ENCODE measurements at regions not wholly inside any gene's neighbourhood (a gene's known extent, or its start where the extent isn't known, plus 50 kb on each side); places are given as distances from the start of the nearest gene placed in this dataset.

- Histone ChIP-seq H3K9me3 (ENCODE audit: control insufficient read depth in 4 of 4, low read length in 3 of 4) (no peaks in the 10 kb centered on the region), H3K27me3 (ENCODE audit: control insufficient read depth in 4 of 4, insufficient read depth in 4 of 4, low read length in 3 of 4) (peaks cover 0 to 7% (median 4%) of the 10 kb centered on the region in 4 donors), H3K9ac (ENCODE audit: low read depth in 1 of 2, low read length in 2 of 2) (no peak overlapping the region), H3K27ac (ENCODE audit: low read depth in 1 of 2, low read length in 2 of 2) (no peak overlapping the region), H3K4me1 (ENCODE audit: control insufficient read depth in 4 of 4, insufficient read depth in 4 of 4, low read length in 3 of 4) (no peaks in the 10 kb centered on the region), H3K4me3 (ENCODE audit: low read depth in 1 of 3, low read length in 3 of 3) (no peak overlapping the region), H3K36me3 (ENCODE audit: control insufficient read depth in 4 of 4, insufficient read depth in 3 of 4, low read depth in 1 of 4, low read length in 3 of 4) (no peaks in the 10 kb centered on the region)
- TF ChIP-seq ZBTB33 (IDR thresholded peaks at IDR 0.05) (no peak), EGR1 (IDR thresholded peaks at IDR 0.05; ENCODE audit: low read depth in 2 of 2) (no peak), NR2F2 (IDR thresholded peaks at IDR 0.05) (no peak), GABPA (IDR thresholded peaks at IDR 0.05 in 1 of 2, conservative IDR thresholded peaks at IDR 0.05 in 1 of 2) (no peak), JUND (IDR thresholded peaks at IDR 0.05) (no peak)
- TF ChIP-seq, protein P1, sequence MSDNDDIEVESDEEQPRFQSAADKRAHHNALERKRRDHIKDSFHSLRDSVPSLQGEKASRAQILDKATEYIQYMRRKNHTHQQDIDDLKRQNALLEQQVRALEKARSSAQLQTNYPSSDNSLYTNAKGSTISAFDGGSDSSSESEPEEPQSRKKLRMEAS (IDR thresholded peaks at IDR 0.05): no peak
- DNase-seq (ENCODE audit: low spot score): no peak
- 75% methylated on average over 3 of the region's 3 CpGs for WGBS
Measured at GRCh38 chr12:3417937-3418462, 73.0 kb upstream of the PRMT8 start.

GRCh38 chr12:3418609-3419390 lies 72.2 kb upstream of the PRMT8 start:
- TF ChIP-seq REST (IDR thresholded peaks at IDR 0.05) (no peak), CTCF (IDR thresholded peaks at IDR 0.05; ENCODE audit: low read depth, low read length, missing input control) (no peak), HNF4A (conservative IDR thresholded peaks at IDR 0.05) (no peak), RXRA (IDR thresholded peaks at IDR 0.05) (no peak)
- DNase-seq (ENCODE audit: low spot score): no peak
- Histone ChIP-seq H3K4me1 (ENCODE audit: control insufficient read depth in 4 of 4, insufficient read depth in 4 of 4, low read length in 3 of 4) (no peaks in the 10 kb centered on the region), H3K9ac (ENCODE audit: low read depth in 1 of 2, low read length in 2 of 2) (no peak overlapping the region), H3K4me3 (ENCODE audit: low read depth in 1 of 3, low read length in 3 of 3) (no peak overlapping the region), H3K27me3 (ENCODE audit: control insufficient read depth in 4 of 4, insufficient read depth in 4 of 4, low read length in 3 of 4) (peaks cover 0 to 7% (median 3%) of the 10 kb centered on the region in 4 donors), H3K36me3 (ENCODE audit: control insufficient read depth in 4 of 4, insufficient read depth in 3 of 4, low read depth in 1 of 4, low read length in 3 of 4) (no peaks in the 10 kb centered on the region), H3K27ac (ENCODE audit: low read depth in 1 of 2, low read length in 2 of 2) (no peak overlapping the region), H3K9me3 (ENCODE audit: control insufficient read depth in 4 of 4, low read length in 3 of 4) (no peaks in the 10 kb centered on the region)
- WGBS: 64% methylated on average over 12 of the region's 12 CpGs
